NCI-H1417 (cell line): ENCODE measurements at regions not wholly inside any gene's neighbourhood (a gene's known extent, or its start where the extent isn't known, plus 50 kb on each side); places are given as distances from the start of the nearest gene placed in this dataset.
A peak's percentile ranks its signal among the peaks of the same experiment; 100 is the strongest.
"Not testable (repeated sequence)": the region's sequence is repeated elsewhere in the genome, so short reads cannot be mapped to it uniquely, and the experiment has no call there.

ENCODE experiments used
- DNase-seq, 3 experiments: peaks; one replicate each; lab custom pipeline; 2025; lab: John Stamatoyannopoulos, UW

GRCh38 chr2:55811048-55811447 is 112.5 kb downstream of the EFEMP1 start:
- no peak for DNase-seq

- no peak for DNase-seq
Measured at GRCh38 chr2:55810622-55811020, 113.0 kb downstream of the EFEMP1 start.

GRCh38 chr2:55809875-55810621 is 113.5 kb downstream of the EFEMP1 start:
- no peak for DNase-seq

- DNase-seq = no peak
Measured at GRCh38 chr2:55807900-55808299, 114.3 kb upstream of the PNPT1 start.

GRCh38 chr2:55805686-55806085 is 112.0 kb upstream of the PNPT1 start:
- DNase-seq = no peak

GRCh38 chr2:55804535-55804934 is 110.9 kb upstream of the PNPT1 start:
- no peak for DNase-seq

- no peak for DNase-seq
Measured at GRCh38 chr2:55802067-55802466, 108.4 kb upstream of the PNPT1 start.

GRCh38 chr2:55801436-55801835 is 107.8 kb upstream of the PNPT1 start:
- peak in 1 of 3 experiments; percentile 25 for DNase-seq

- not testable (repeated sequence) for DNase-seq
Measured at GRCh38 chr2:55799624-55800023, 106.0 kb upstream of the PNPT1 start.

GRCh38 chr2:55796121-55796520 is 102.5 kb upstream of the PNPT1 start:
- no peak for DNase-seq

GRCh38 chr2:55793602-55794001 is 100.0 kb upstream of the PNPT1 start:
- not testable (repeated sequence) for DNase-seq

GRCh38 chr2:55786280-55786679 is 92.6 kb upstream of the PNPT1 start:
- no peak for DNase-seq

GRCh38 chr2:55783751-55784150 is 90.1 kb upstream of the PNPT1 start:
- not testable (repeated sequence) for DNase-seq

- DNase-seq = no peak
Measured at GRCh38 chr2:55782528-55783173, 89.0 kb upstream of the PNPT1 start.

GRCh38 chr2:55781542-55781941 is 87.9 kb upstream of the PNPT1 start:
- DNase-seq = no peak

- DNase-seq = no peak
Measured at GRCh38 chr2:55780697-55781096, 87.1 kb upstream of the PNPT1 start.

GRCh38 chr2:55779459-55780421 is 86.1 kb upstream of the PNPT1 start:
- no peak for DNase-seq

- no peak for DNase-seq
Measured at GRCh38 chr2:55776966-55777365, 83.3 kb upstream of the PNPT1 start.

- no peak for DNase-seq
Measured at GRCh38 chr2:55776479-55776878, 82.8 kb upstream of the PNPT1 start.

- no peak for DNase-seq
Measured at GRCh38 chr2:55775828-55776227, 82.2 kb upstream of the PNPT1 start.

GRCh38 chr2:55773651-55774050 is 80.0 kb upstream of the PNPT1 start:
- DNase-seq = not testable (repeated sequence)
